ENCODE measurements at regions not wholly inside any gene's neighbourhood (a gene's known extent, or its start where the extent isn't known, plus 50 kb on each side); places are given as distances from the start of the nearest gene placed in this dataset.

- no peaks in the 10 kb centered on the region for H3K36me3 ChIP-seq (ENCODE audit: insufficient read depth, low read length)
- no peaks in the 10 kb centered on the region for H3K9me3 ChIP-seq (ENCODE audit: low read length)
- H3K27ac ChIP-seq (ENCODE audit: low read length): no peak overlapping the region
- no peak overlapping the region for H3K4me2 ChIP-seq (ENCODE audit: low read length)
- no peaks in the 10 kb centered on the region for H3K27me3 ChIP-seq (ENCODE audit: insufficient read depth, low read depth, low read length)
- H3F3A ChIP-seq (ENCODE audit: insufficient read depth, low read length, poor library complexity, severe bottlenecking): no peaks in the 10 kb centered on the region
- no peaks in the 10 kb centered on the region for H3K79me2 ChIP-seq (replicated peaks; ENCODE audit: insufficient read depth, low read length)
- H4K20me1 ChIP-seq (ENCODE audit: insufficient read depth): no peaks in the 10 kb centered on the region
- no peaks in the 10 kb centered on the region for H3K9me2 ChIP-seq (ENCODE audit: insufficient read depth, low read length)
- H2AFZ ChIP-seq (ENCODE audit: low read depth, low read length): no peak overlapping the region
- H3K4me3 ChIP-seq (ENCODE audit: low read length): no peak overlapping the region
- TF ChIP-seq REST (IDR thresholded peaks at IDR 0.05; ENCODE audit: borderline replicate concordance) (no peak), EP300 (conservative IDR thresholded peaks at IDR 0.05; ENCODE audit: poor library complexity, severe bottlenecking) (no peak), POLR2AphosphoS5 (IDR thresholded peaks at IDR 0.05) (no peak), RAD21 (conservative IDR thresholded peaks at IDR 0.05) (no peak), TAF1 (IDR thresholded peaks at IDR 0.05; ENCODE audit: low read depth) (no peak), SMC3 (conservative IDR thresholded peaks at IDR 0.05; ENCODE audit: poor library complexity) (no peak), CTCF (IDR thresholded peaks at IDR 0.05; ENCODE audit: poor library complexity, severe bottlenecking) (no peak), EZH2 (IDR thresholded peaks at IDR 0.05; ENCODE audit: borderline replicate concordance, insufficient read depth, low read length, poor library complexity, severe bottlenecking) (no peak), MXI1 (conservative IDR thresholded peaks at IDR 0.05; ENCODE audit: poor library complexity, severe bottlenecking) (no peak)
- no peak overlapping the region for H3K9ac ChIP-seq (ENCODE audit: low read length)
Measured at GRCh38 chr14:39853441-39853840, 421.2 kb upstream of the FBXO33 start.

GRCh38 chr14:39851202-39851601 is 419.0 kb upstream of the FBXO33 start:
- no peak overlapping the region for H3K9ac ChIP-seq (ENCODE audit: low read length)
- H2AFZ ChIP-seq (ENCODE audit: low read depth, low read length): no peak overlapping the region
- no peaks in the 10 kb centered on the region for H3K36me3 ChIP-seq (ENCODE audit: insufficient read depth, low read length)
- no peaks in the 10 kb centered on the region for H3K9me2 ChIP-seq (ENCODE audit: insufficient read depth, low read length)
- TF ChIP-seq RAD21 (conservative IDR thresholded peaks at IDR 0.05) (no peak), EZH2 (IDR thresholded peaks at IDR 0.05; ENCODE audit: borderline replicate concordance, insufficient read depth, low read length, poor library complexity, severe bottlenecking) (no peak), POLR2AphosphoS5 (IDR thresholded peaks at IDR 0.05) (no peak), CTCF (IDR thresholded peaks at IDR 0.05; ENCODE audit: poor library complexity, severe bottlenecking) (no peak), SMC3 (conservative IDR thresholded peaks at IDR 0.05; ENCODE audit: poor library complexity) (no peak), REST (IDR thresholded peaks at IDR 0.05; ENCODE audit: borderline replicate concordance) (no peak), TAF1 (IDR thresholded peaks at IDR 0.05; ENCODE audit: low read depth) (no peak), EP300 (conservative IDR thresholded peaks at IDR 0.05; ENCODE audit: poor library complexity, severe bottlenecking) (no peak), MXI1 (conservative IDR thresholded peaks at IDR 0.05; ENCODE audit: poor library complexity, severe bottlenecking) (no peak)
- H3K27ac ChIP-seq (ENCODE audit: low read length): no peak overlapping the region
- no peaks in the 10 kb centered on the region for H3K79me2 ChIP-seq (replicated peaks; ENCODE audit: insufficient read depth, low read length)
- no peak overlapping the region for H3K4me2 ChIP-seq (ENCODE audit: low read length)
- H3K9me3 ChIP-seq (ENCODE audit: low read length): no peaks in the 10 kb centered on the region
- H3F3A ChIP-seq (ENCODE audit: insufficient read depth, low read length, poor library complexity, severe bottlenecking): no peaks in the 10 kb centered on the region
- H3K27me3 ChIP-seq (ENCODE audit: insufficient read depth, low read depth, low read length): no peaks in the 10 kb centered on the region
- H3K4me3 ChIP-seq (ENCODE audit: low read length): no peak overlapping the region
- no peaks in the 10 kb centered on the region for H4K20me1 ChIP-seq (ENCODE audit: insufficient read depth)

Measured in neural cell (in vitro differentiated cells).